Ishikawa (cell line): ENCODE measurements at regions not wholly inside any gene's neighbourhood (a gene's known extent, or its start where the extent isn't known, plus 50 kb on each side); places are given as distances from the start of the nearest gene placed in this dataset.

Source experiments
- CEBPB ChIP-seq: IDR thresholded peaks from 2 replicates; pipeline ENCODE4 v1.6.1; 2012
- CREB1 ChIP-seq: IDR thresholded peaks from 2 replicates; pipeline ENCODE4 v1.6.1; 2012; ENCODE audit warnings: low read depth
- EGR1 ChIP-seq: IDR thresholded peaks from 2 replicates; pipeline ENCODE4 v1.6.1; 2012
- EP300 ChIP-seq: IDR thresholded peaks from 2 replicates; pipeline ENCODE4 v1.6.1; 2012; ENCODE audit warnings: borderline replicate concordance
- FOXM1 ChIP-seq: IDR thresholded peaks from 2 replicates; pipeline ENCODE4 v1.6.1; 2012; ENCODE audit warnings: low read depth, borderline replicate concordance
- MAX ChIP-seq: IDR thresholded peaks from 2 replicates; pipeline ENCODE4 v1.6.1; 2012
- NFIC ChIP-seq: IDR thresholded peaks from 2 replicates; pipeline ENCODE4 v1.6.1; 2012
- RAD21 ChIP-seq: IDR thresholded peaks from 2 replicates; pipeline ENCODE4 v1.6.1; 2012; ENCODE audit warnings: low read depth
- TAF1 ChIP-seq: IDR thresholded peaks from 2 replicates; pipeline ENCODE4 v1.6.1; 2012; ENCODE audit warnings: low read depth, mild to moderate bottlenecking
- TCF12 ChIP-seq: IDR thresholded peaks from 2 replicates; pipeline ENCODE4 v1.6.1; 2012; ENCODE audit warnings: low read depth
- TEAD4 ChIP-seq: IDR thresholded peaks from 2 replicates; pipeline ENCODE4 v1.6.1; 2012
- USF1 ChIP-seq: IDR thresholded peaks from 2 replicates; pipeline ENCODE4 v1.6.1; 2012
- YY1 ChIP-seq: IDR thresholded peaks from 2 replicates; pipeline ENCODE4 v1.6.1; 2012; ENCODE audit warnings: low read depth
- ZBTB7A ChIP-seq: IDR thresholded peaks from 2 replicates; pipeline ENCODE4 v1.6.1; 2012; ENCODE audit warnings: low read depth
- TF ChIP-seq, protein P1 (sequence below): IDR thresholded peaks from 2 replicates; pipeline ENCODE4 v1.6.1; 2012; ENCODE audit warnings: low read depth, mild to moderate bottlenecking

DNA sequence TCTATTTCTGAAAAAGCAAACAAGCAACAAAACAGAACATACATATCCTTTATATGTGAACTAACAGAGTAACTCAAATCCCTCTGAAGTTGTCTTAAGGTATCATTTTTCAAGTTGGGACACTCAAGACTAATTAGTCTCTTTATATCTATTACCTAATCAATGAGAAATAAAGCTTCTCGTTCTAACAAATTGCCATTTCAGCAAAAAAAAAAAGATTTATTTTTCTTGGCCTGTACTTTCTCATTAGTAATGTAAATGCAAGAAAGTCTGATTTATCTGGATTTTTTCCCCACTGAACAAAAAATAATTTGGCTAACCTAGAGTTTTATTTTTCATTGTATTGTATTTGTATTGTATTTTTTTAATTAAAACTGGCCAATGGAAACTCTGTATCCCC lies 176.1 kb upstream of the NOL4 start:
- no peak for TF ChIP-seq NFIC
- TF ChIP-seq, protein P1, sequence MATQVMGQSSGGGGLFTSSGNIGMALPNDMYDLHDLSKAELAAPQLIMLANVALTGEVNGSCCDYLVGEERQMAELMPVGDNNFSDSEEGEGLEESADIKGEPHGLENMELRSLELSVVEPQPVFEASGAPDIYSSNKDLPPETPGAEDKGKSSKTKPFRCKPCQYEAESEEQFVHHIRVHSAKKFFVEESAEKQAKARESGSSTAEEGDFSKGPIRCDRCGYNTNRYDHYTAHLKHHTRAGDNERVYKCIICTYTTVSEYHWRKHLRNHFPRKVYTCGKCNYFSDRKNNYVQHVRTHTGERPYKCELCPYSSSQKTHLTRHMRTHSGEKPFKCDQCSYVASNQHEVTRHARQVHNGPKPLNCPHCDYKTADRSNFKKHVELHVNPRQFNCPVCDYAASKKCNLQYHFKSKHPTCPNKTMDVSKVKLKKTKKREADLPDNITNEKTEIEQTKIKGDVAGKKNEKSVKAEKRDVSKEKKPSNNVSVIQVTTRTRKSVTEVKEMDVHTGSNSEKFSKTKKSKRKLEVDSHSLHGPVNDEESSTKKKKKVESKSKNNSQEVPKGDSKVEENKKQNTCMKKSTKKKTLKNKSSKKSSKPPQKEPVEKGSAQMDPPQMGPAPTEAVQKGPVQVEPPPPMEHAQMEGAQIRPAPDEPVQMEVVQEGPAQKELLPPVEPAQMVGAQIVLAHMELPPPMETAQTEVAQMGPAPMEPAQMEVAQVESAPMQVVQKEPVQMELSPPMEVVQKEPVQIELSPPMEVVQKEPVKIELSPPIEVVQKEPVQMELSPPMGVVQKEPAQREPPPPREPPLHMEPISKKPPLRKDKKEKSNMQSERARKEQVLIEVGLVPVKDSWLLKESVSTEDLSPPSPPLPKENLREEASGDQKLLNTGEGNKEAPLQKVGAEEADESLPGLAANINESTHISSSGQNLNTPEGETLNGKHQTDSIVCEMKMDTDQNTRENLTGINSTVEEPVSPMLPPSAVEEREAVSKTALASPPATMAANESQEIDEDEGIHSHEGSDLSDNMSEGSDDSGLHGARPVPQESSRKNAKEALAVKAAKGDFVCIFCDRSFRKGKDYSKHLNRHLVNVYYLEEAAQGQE: no peak
- no peak for TF ChIP-seq EGR1
- no peak for TF ChIP-seq CEBPB
- no peak for TF ChIP-seq MAX
- TF ChIP-seq YY1: no peak
- TF ChIP-seq EP300: no peak

- no peak for TF ChIP-seq CEBPB
- no peak for TF ChIP-seq YY1
- TF ChIP-seq RAD21: no peak
- TF ChIP-seq CREB1: no peak
- no peak for TF ChIP-seq MAX
- no peak for TF ChIP-seq EGR1
- no peak for TF ChIP-seq NFIC
- no peak for TF ChIP-seq ZBTB7A
- TF ChIP-seq EP300: no peak
- no peak for TF ChIP-seq FOXM1
- TF ChIP-seq USF1: no peak
- TF ChIP-seq, protein P1: no peak
- TF ChIP-seq TEAD4: no peak
- no peak for TF ChIP-seq TAF1
- TF ChIP-seq TCF12: no peak
Measured at GRCh38 chr18:34401775-34402174, 177.1 kb upstream of the NOL4 start.

- no peak for TF ChIP-seq CEBPB
- no peak for TF ChIP-seq USF1
- TF ChIP-seq ZBTB7A: no peak
- no peak for TF ChIP-seq RAD21
- TF ChIP-seq, protein P1: no peak
- TF ChIP-seq TCF12: no peak
- no peak for TF ChIP-seq FOXM1
- TF ChIP-seq CREB1: no peak
- no peak for TF ChIP-seq TEAD4
- TF ChIP-seq NFIC: no peak
- TF ChIP-seq EGR1: no peak
- no peak for TF ChIP-seq MAX
- no peak for TF ChIP-seq TAF1
- TF ChIP-seq YY1: no peak
- no peak for TF ChIP-seq EP300
Measured at GRCh38 chr18:34411952-34412351, 187.2 kb upstream of the NOL4 start.

DNA sequence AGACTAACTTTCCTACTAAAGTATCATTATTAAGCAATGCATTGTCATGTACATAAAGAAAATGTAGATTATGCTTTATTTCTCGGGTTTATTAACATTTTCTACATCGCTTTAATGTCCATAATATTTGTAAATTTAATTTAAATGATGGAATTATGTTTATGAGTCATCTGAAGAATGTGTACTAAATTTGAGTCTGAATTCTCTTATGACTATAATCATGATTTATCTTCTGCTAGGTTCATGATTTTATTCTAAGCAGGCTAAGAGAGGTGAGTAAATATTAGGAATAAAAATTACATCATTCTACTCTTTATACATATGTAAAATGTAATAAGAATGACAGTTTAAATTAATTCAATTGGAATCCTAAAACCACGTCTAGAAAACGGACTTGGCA lies 206.3 kb upstream of the NOL4 start:
- TF ChIP-seq RAD21 (no peak), EP300 (no peak), YY1 (no peak), TCF12 (no peak), ZBTB7A (no peak), EGR1 (no peak), MAX (no peak), TEAD4 (no peak), CREB1 (no peak), USF1 (no peak), FOXM1 (no peak), NFIC (no peak), CEBPB (no peak), TAF1 (no peak)
- TF ChIP-seq, protein P1: no peak
